Neural cell (in vitro differentiated cells): ENCODE measurements at regions not wholly inside any gene's neighbourhood (a gene's known extent, or its start where the extent isn't known, plus 50 kb on each side); places are given as distances from the start of the nearest gene placed in this dataset.
"Not testable (repeated sequence)": the region's sequence is repeated elsewhere in the genome, so short reads cannot be mapped to it uniquely, and the experiment has no call there.

ENCODE experiments used
- H2AFZ ChIP-seq: fragments of 200-600, 300-800 bp; sonication (generic), shearing (Covaris generic); 2 replicates; pipeline ENCODE4 v1.6.0; 2014; ENCODE audit warnings: low read depth, mild to moderate bottlenecking, antibody characterized with exemption, low read length, moderate library complexity
- H3F3A ChIP-seq: fragments of 200-600 bp; shearing (Covaris generic); 2 replicates; pipeline ENCODE4 v1.6.1; 2016; ENCODE audit warnings: mild to moderate bottlenecking, moderate library complexity, mixed read lengths, antibody characterized with exemption, low read length; ENCODE audit not compliant: insufficient read depth, poor library complexity, severe bottlenecking
- H3K27ac ChIP-seq: fragments of 200-600, 300-800 bp; sonication (generic), shearing (Covaris generic); 2 replicates; pipeline ENCODE4 v1.5.1; 2014; ENCODE audit warnings: mild to moderate bottlenecking, low read length, moderate library complexity
- H3K27me3 ChIP-seq: fragments of 300-800, 200-600 bp; sonication (generic), shearing (Covaris generic); 2 replicates; pipeline ENCODE4 v1.6.0; 2014; ENCODE audit warnings: mild to moderate bottlenecking, low read depth, low read length, moderate library complexity; ENCODE audit not compliant: insufficient read depth
- H3K36me3 ChIP-seq: fragments of 300-800, 200-600 bp; sonication (generic), shearing (Covaris generic); 2 replicates; pipeline ENCODE4 v1.5.1; 2014; ENCODE audit warnings: mild to moderate bottlenecking, antibody characterized with exemption, low read length, moderate library complexity; ENCODE audit not compliant: insufficient read depth
- H3K4me2 ChIP-seq: fragments of 300-800, 200-600 bp; sonication (generic), shearing (Covaris generic); 2 replicates; pipeline ENCODE4 v1.6.0; 2014; ENCODE audit warnings: mild to moderate bottlenecking, low read length
- H3K4me3 ChIP-seq: fragments of 300-800, 200-600 bp; sonication (generic), shearing (Covaris generic); 2 replicates; pipeline ENCODE4 v1.5.1; 2014; ENCODE audit warnings: mild to moderate bottlenecking, low read length, moderate library complexity
- H3K79me2 ChIP-seq: fragments of 200-600 bp; shearing (Covaris generic); replicated peaks from 2 replicates; pipeline ENCODE4 v1.6.0; 2014; ENCODE audit warnings: mild to moderate bottlenecking, low read length, moderate library complexity; ENCODE audit not compliant: insufficient read depth
- H3K9ac ChIP-seq: fragments of 300-800, 200-600 bp; sonication (generic), shearing (Covaris generic); 2 replicates; pipeline ENCODE4 v1.6.1; 2016; ENCODE audit warnings: mild to moderate bottlenecking, low read length, mixed read lengths
- H3K9me2 ChIP-seq: fragments of 200-600 bp; shearing (Covaris generic); 2 replicates; pipeline ENCODE4 v1.6.1; 2016; ENCODE audit warnings: mild to moderate bottlenecking, low read length, mixed read lengths; ENCODE audit not compliant: insufficient read depth
- H3K9me3 ChIP-seq: fragments of 200-600, 300-800 bp; sonication (generic), shearing (Covaris generic); 2 replicates; pipeline ENCODE4 v1.6.1; 2016; ENCODE audit warnings: mild to moderate bottlenecking, mixed run types, low read length, moderate library complexity, mixed read lengths
- H4K20me1 ChIP-seq: fragments of 200-600 bp; shearing (Covaris generic); 2 replicates; pipeline ENCODE4 v1.6.1; 2016; ENCODE audit warnings: mild to moderate bottlenecking, mixed run types; ENCODE audit not compliant: insufficient read depth
- EP300 ChIP-seq: fragments of 450-650 bp; conservative IDR thresholded peaks from 2 replicates; pipeline ENCODE4 v1.6.1; 2014; ENCODE audit warnings: antibody characterized with exemption, mild to moderate bottlenecking, moderate library complexity; ENCODE audit not compliant: poor library complexity, severe bottlenecking
- EZH2 ChIP-seq: fragments of 200-600, 300-800 bp; shearing (Covaris generic), sonication (generic); IDR thresholded peaks from 2 replicates; pipeline ENCODE4 v1.6.1; 2014; ENCODE audit warnings: antibody characterized with exemption, low read length, borderline replicate concordance, mild to moderate bottlenecking; ENCODE audit not compliant: insufficient read depth, poor library complexity, severe bottlenecking
- MXI1 ChIP-seq: fragments of 450-650 bp; conservative IDR thresholded peaks from 2 replicates; pipeline ENCODE4 v1.6.1; 2014; ENCODE audit warnings: antibody characterized with exemption, mild to moderate bottlenecking; ENCODE audit not compliant: poor library complexity, severe bottlenecking
- POLR2AphosphoS5 ChIP-seq: IDR thresholded peaks from 2 replicates; pipeline ENCODE4 v1.6.1; 2012
- RAD21 ChIP-seq: fragments of 450-650 bp; conservative IDR thresholded peaks from 2 replicates; pipeline ENCODE4 v1.6.1; 2014; ENCODE audit warnings: antibody characterized with exemption, mild to moderate bottlenecking, moderate library complexity
- REST ChIP-seq: IDR thresholded peaks from 2 replicates; pipeline ENCODE4 v1.6.1; 2012; ENCODE audit warnings: borderline replicate concordance
- SMC3 ChIP-seq: fragments of 450-650 bp; conservative IDR thresholded peaks from 2 replicates; pipeline ENCODE4 v1.6.1; 2014; ENCODE audit warnings: antibody characterized with exemption, mild to moderate bottlenecking, moderate library complexity; ENCODE audit not compliant: poor library complexity
- TAF1 ChIP-seq: IDR thresholded peaks from 2 replicates; pipeline ENCODE4 v1.6.1; 2012; ENCODE audit warnings: low read depth
- TF ChIP-seq, protein P1 (sequence below): fragments of 450-650 bp; IDR thresholded peaks from 2 replicates; pipeline ENCODE4 v1.5.1; 2014; ENCODE audit warnings: antibody characterized with exemption, mild to moderate bottlenecking, moderate library complexity; ENCODE audit not compliant: poor library complexity, severe bottlenecking

DNA sequence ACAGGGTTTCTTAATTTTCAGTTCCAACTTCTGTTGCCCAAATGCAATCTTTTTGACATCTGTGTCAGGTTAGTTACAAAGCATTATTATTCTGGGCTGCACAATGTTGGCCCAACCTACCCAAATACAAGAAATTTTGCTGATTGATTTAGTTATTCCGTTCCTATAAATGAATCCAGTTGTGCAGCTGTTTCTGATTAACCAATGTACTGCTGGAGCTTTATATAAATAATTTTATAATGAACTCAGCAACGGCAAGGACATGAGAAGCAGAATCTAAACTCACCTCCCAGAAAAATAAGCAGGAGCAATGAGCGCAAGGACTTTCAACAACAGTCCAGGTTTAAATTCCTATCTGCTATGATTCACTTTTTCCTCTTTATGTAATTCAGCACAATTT, 76.3 kb upstream of the WIPF1 start:
- no peak overlapping the region for H3K4me3 ChIP-seq
- no peak overlapping the region for H3K9ac ChIP-seq
- H4K20me1 ChIP-seq = no peaks in the 10 kb centered on the region
- no peaks in the 10 kb centered on the region for H3K36me3 ChIP-seq
- H3K79me2 ChIP-seq = no peaks in the 10 kb centered on the region
- no peaks in the 10 kb centered on the region for H3K9me2 ChIP-seq
- H2AFZ ChIP-seq = no peak overlapping the region
- no peak overlapping the region for H3K4me2 ChIP-seq
- no peak overlapping the region for H3K27ac ChIP-seq
- no peaks in the 10 kb centered on the region for H3K27me3 ChIP-seq
- TF ChIP-seq EP300 = no peak
- no peak for TF ChIP-seq SMC3
- H3K9me3 ChIP-seq = no peaks in the 10 kb centered on the region
- no peaks in the 10 kb centered on the region for H3F3A ChIP-seq

GRCh38 chr2:174673440-174673839, 75.8 kb upstream of the WIPF1 start:
- Histone ChIP-seq H3F3A (no peaks in the 10 kb centered on the region), H3K4me3 (no peak overlapping the region), H3K79me2 (no peaks in the 10 kb centered on the region), H3K27me3 (no peaks in the 10 kb centered on the region), H3K4me2 (no peak overlapping the region), H3K9ac (no peak overlapping the region), H4K20me1 (no peaks in the 10 kb centered on the region), H3K27ac (no peak overlapping the region), H2AFZ (no peak overlapping the region), H3K9me3 (no peaks in the 10 kb centered on the region), H3K36me3 (no peaks in the 10 kb centered on the region), H3K9me2 (no peaks in the 10 kb centered on the region)
- TF ChIP-seq TAF1 (no peak), REST (no peak)

DNA sequence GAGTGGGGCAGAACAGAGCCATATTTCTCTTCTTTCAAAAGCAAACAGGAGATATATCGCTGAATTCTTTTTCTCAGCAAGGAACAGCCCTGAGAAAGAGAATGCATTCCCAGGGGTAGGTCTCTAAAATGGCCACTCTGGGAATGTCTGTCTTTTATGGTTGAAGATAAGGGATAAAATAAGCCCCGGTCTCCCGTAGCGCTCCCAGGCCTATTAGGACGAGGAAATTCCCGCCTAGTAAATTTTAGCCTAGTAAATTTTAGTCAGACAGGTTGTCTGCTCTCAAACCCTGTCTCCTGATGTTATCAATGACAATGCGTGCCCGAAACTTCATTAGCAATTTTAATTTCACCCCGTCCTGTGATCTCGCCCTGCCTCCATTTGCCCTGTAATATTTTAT, 73.9 kb upstream of the WIPF1 start:
- H2AFZ ChIP-seq, H3K4me3 ChIP-seq, H3K36me3 ChIP-seq, H3K27ac ChIP-seq, H3K79me2 ChIP-seq, H4K20me1 ChIP-seq, H3K9me2 ChIP-seq, H3K9ac ChIP-seq, H3K27me3 ChIP-seq, H3F3A ChIP-seq, H3K9me3 ChIP-seq, H3K4me2 ChIP-seq: not testable (repeated sequence)

DNA sequence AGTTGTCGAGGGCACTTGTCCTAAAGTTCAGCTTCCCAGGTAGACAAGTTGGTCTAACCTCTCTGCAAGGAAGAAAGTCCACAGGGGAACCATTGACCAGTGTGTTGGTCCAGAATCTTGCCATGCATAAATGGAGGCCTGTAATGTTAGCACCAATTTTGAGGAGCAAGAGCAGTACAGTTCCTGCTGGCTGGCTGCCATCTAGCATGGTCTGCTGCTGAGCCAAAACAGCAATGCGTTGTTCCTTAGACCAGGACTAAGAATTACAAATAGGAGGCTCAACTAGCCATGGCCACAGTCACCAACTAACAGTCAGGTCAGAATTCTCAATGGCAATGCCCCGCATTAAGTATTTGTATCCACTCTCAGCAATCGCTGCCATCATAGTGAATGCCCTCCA, 72.8 kb upstream of the WIPF1 start:
- Histone ChIP-seq H3K9ac (no peak overlapping the region), H3K4me2 (no peak overlapping the region), H3K36me3 (no peaks in the 10 kb centered on the region), H2AFZ (no peak overlapping the region), H4K20me1 (no peaks in the 10 kb centered on the region), H3K9me2 (no peaks in the 10 kb centered on the region), H3K27ac (no peak overlapping the region), H3K79me2 (no peaks in the 10 kb centered on the region), H3K9me3 (no peaks in the 10 kb centered on the region), H3K27me3 (no peaks in the 10 kb centered on the region), H3K4me3 (no peak overlapping the region), H3F3A (no peaks in the 10 kb centered on the region)
- TF ChIP-seq POLR2AphosphoS5 (no peak), EP300 (no peak), REST (no peak), EZH2 (no peak), MXI1 (no peak), TAF1 (no peak), SMC3 (no peak), RAD21 (no peak)
- TF ChIP-seq, protein P1, sequence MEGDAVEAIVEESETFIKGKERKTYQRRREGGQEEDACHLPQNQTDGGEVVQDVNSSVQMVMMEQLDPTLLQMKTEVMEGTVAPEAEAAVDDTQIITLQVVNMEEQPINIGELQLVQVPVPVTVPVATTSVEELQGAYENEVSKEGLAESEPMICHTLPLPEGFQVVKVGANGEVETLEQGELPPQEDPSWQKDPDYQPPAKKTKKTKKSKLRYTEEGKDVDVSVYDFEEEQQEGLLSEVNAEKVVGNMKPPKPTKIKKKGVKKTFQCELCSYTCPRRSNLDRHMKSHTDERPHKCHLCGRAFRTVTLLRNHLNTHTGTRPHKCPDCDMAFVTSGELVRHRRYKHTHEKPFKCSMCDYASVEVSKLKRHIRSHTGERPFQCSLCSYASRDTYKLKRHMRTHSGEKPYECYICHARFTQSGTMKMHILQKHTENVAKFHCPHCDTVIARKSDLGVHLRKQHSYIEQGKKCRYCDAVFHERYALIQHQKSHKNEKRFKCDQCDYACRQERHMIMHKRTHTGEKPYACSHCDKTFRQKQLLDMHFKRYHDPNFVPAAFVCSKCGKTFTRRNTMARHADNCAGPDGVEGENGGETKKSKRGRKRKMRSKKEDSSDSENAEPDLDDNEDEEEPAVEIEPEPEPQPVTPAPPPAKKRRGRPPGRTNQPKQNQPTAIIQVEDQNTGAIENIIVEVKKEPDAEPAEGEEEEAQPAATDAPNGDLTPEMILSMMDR = no peak
